ENCODE measurements at regions not wholly inside any gene's neighbourhood (a gene's known extent, or its start where the extent isn't known, plus 50 kb on each side); places are given as distances from the start of the nearest gene placed in this dataset.

DNA sequence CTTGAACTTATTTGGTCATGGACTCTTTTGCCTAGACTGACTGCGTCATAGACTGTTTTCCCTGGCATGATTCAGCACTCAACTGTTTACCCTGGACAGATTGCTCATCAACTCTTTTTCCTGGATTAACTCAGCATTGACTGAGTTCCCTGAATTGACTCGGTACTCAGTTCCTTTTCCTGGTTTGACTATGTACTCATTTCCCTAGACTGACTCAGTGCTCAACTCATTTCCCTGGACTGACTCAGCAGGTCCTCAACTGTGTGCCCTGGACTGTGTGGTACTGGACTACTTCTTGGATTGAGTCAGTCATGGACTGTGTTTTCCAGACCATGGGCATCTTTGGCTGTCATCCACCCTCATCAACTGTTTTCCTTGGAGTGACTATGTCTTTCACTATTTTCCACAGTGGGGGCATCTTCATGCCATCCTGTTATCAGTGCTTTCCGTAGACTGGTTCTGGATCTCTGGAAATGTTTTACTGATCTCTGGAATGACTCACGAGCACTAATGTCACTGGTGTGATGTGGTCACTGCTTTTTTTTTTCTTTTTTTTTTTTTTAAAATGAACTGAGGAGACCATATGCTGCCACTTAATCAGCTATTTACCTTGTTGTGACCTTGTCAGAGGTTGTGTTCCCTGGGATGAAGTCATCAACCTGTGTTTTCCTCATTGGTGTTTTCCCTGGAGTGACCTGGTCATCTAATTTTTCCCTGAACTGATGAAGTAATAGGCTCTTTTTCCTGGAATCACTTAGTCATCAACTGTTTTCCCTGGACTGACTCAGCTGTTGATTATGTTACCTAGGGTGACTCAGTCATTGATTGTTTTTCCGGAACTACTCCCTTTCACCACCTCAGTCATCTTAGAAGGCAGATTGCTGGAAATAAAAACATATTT lies 1225.5 kb downstream of the NLGN4Y start:
- Mint-ChIP-seq H3K27me3 (ENCODE audit: low read depth) (no peaks in the 10 kb centered on the region), H3K9me3 (peaks cover 5% of the 10 kb centered on the region), H3K36me3 (ENCODE audit: low read depth) (no peaks in the 10 kb centered on the region), H3K4me1 (ENCODE audit: low read depth) (no peaks in the 10 kb centered on the region), H3K4me3 (no peak overlapping the region), H3K27ac (no peak overlapping the region)

GRCh38 chrY:15751001-15751400 lies 1226.7 kb downstream of the NLGN4Y start:
- Mint-ChIP-seq H3K27ac (no peak overlapping the region), H3K9me3 (peaks cover 5% of the 10 kb centered on the region), H3K27me3 (ENCODE audit: low read depth) (no peaks in the 10 kb centered on the region), H3K36me3 (ENCODE audit: low read depth) (no peaks in the 10 kb centered on the region), H3K4me3 (no peak overlapping the region), H3K4me1 (ENCODE audit: low read depth) (no peaks in the 10 kb centered on the region)

GRCh38 chrY:15756266-15756665 lies 1231.9 kb downstream of the NLGN4Y start:
- no peaks in the 10 kb centered on the region for H3K9me3 Mint-ChIP-seq
- no peak overlapping the region for H3K27ac Mint-ChIP-seq
- H3K4me1 Mint-ChIP-seq (ENCODE audit: low read depth): no peaks in the 10 kb centered on the region
- H3K27me3 Mint-ChIP-seq (ENCODE audit: low read depth): no peaks in the 10 kb centered on the region
- no peak overlapping the region for H3K4me3 Mint-ChIP-seq
- no peaks in the 10 kb centered on the region for H3K36me3 Mint-ChIP-seq (ENCODE audit: low read depth)

DNA sequence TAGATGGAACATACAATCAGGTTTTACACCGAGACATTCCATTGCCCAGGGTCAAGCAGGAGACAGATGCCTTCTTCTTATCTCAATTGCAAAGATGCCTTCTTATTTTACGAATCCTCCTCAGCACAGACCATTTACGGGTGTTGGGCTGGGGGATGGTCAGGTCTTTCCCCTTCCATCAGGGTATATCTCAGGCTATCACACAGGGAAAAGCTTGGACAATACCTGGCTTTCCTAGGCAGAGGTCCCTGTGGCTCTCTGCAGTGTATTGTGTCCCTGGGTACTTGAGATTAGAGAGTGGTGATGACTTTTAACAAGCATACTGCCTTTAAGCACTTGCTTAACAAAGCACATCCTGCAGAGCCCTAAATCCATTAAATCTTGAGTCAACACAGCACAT lies 1249.2 kb downstream of the NLGN4Y start:
- no peaks in the 10 kb centered on the region for H3K9me3 Mint-ChIP-seq
- H3K4me1 Mint-ChIP-seq (ENCODE audit: low read depth): no peaks in the 10 kb centered on the region
- H3K36me3 Mint-ChIP-seq (ENCODE audit: low read depth): no peaks in the 10 kb centered on the region
- no peaks in the 10 kb centered on the region for H3K27me3 Mint-ChIP-seq (ENCODE audit: low read depth)
- no peak overlapping the region for H3K27ac Mint-ChIP-seq
- H3K4me3 Mint-ChIP-seq: no peak overlapping the region

DNA sequence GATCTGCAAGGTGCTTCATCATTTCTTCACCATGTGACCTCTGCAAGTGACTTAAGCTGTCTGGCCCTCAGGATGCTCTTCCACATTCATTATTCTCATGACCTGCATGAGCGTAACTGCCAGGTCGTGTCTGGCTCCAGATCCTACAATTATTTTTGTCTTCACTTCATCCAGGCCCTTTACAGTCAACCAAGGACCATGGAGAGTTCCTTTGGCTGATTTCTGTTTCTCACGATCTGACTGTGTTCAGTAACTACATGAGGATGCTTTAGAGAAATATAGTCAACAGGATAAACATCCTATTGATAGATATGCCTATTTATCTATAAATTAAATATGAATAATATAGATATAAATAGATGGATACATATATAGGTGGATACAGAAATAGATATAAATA lies 1251.6 kb downstream of the NLGN4Y start:
- Mint-ChIP-seq H3K9me3 (no peaks in the 10 kb centered on the region), H3K4me3 (no peak overlapping the region), H3K27ac (no peak overlapping the region), H3K36me3 (ENCODE audit: low read depth) (no peaks in the 10 kb centered on the region), H3K27me3 (ENCODE audit: low read depth) (no peaks in the 10 kb centered on the region), H3K4me1 (ENCODE audit: low read depth) (no peaks in the 10 kb centered on the region)

DNA sequence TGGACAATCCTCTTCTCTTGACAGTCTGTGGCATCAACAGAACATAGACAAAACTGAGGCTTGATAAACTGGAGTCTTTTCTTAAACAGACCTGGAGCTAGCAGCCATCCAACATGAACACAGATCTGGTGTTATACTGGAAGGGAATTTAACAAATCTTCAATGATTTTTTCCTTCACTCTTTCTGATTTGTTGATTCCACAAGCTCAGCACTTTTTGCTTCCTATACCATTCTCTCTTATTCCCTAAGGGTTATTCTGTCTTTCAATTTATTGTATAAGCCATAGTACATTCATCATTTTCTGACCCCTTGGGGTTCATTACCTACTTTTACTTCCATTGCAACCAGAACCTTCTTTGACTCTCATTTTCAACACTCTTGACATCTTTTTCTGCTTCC lies 1255.6 kb downstream of the NLGN4Y start:
- Mint-ChIP-seq H3K4me1 (ENCODE audit: low read depth) (no peaks in the 10 kb centered on the region), H3K36me3 (ENCODE audit: low read depth) (no peaks in the 10 kb centered on the region), H3K27me3 (ENCODE audit: low read depth) (no peaks in the 10 kb centered on the region), H3K9me3 (no peaks in the 10 kb centered on the region), H3K4me3 (no peak overlapping the region), H3K27ac (no peak overlapping the region)

GRCh38 chrY:15800021-15800420 lies 1275.7 kb downstream of the NLGN4Y start:
- no peak overlapping the region for H3K27ac Mint-ChIP-seq
- H3K9me3 Mint-ChIP-seq: no peaks in the 10 kb centered on the region
- H3K36me3 Mint-ChIP-seq (ENCODE audit: low read depth): no peaks in the 10 kb centered on the region
- no peaks in the 10 kb centered on the region for H3K4me1 Mint-ChIP-seq (ENCODE audit: low read depth)
- no peak overlapping the region for H3K4me3 Mint-ChIP-seq
- no peaks in the 10 kb centered on the region for H3K27me3 Mint-ChIP-seq (ENCODE audit: low read depth)

- H3K27ac Mint-ChIP-seq: no peak overlapping the region
- no peak overlapping the region for H3K4me3 Mint-ChIP-seq
- H3K4me1 Mint-ChIP-seq (ENCODE audit: low read depth): no peaks in the 10 kb centered on the region
- H3K9me3 Mint-ChIP-seq: peaks cover 7% of the 10 kb centered on the region
- H3K36me3 Mint-ChIP-seq (ENCODE audit: low read depth): no peaks in the 10 kb centered on the region
- H3K27me3 Mint-ChIP-seq (ENCODE audit: low read depth): no peaks in the 10 kb centered on the region
Measured at GRCh38 chrY:15805985-15806384, 1281.7 kb downstream of the NLGN4Y start.

DNA sequence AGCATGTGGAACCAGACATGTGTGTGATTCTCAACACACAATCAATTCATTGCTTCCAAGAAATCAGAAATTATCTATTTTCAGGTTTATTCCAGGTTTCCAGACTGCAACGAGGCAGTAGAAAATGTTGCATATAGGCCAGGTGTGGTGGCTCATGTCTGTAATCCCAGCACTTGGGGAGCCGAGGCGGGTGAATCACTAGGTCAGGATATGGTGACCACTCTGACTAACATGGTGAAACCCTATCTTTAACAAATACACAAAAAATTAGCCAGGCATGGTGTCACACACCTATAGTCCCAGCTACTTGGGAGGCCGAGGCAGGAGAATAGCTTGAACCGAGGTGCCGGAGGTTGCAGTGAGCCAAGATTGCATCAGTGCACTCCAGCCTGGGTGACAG lies 1289.9 kb downstream of the NLGN4Y start:
- Mint-ChIP-seq H3K27me3 (ENCODE audit: low read depth) (no peaks in the 10 kb centered on the region), H3K4me3 (no peak overlapping the region), H3K9me3 (peaks cover 8% of the 10 kb centered on the region), H3K36me3 (ENCODE audit: low read depth) (no peaks in the 10 kb centered on the region), H3K27ac (no peak overlapping the region), H3K4me1 (ENCODE audit: low read depth) (no peaks in the 10 kb centered on the region)
